SK-N-SH (cell line): ENCODE measurements at regions not wholly inside any gene's neighbourhood (a gene's known extent, or its start where the extent isn't known, plus 50 kb on each side); places are given as distances from the start of the nearest gene placed in this dataset.

Experiments
- CTCF ChIA-PET: fragments of 300-600, 350-600 bp; formaldehyde crosslinking; extraction: SDS; loops from one replicate; lab custom pipeline; 2021; lab: Yijun Ruan, JAX
- POLR2A ChIA-PET: fragments of 350-600 bp; sonication (Branson Sonifier 250); formaldehyde crosslinking; extraction: SDS; loops from one replicate; lab custom pipeline; 2020; ENCODE audit warnings: antibody characterized with exemption, inconsistent platforms; lab: Yijun Ruan, JAX
- DNase-seq: peaks from one replicate; pipeline ENCODE4 v3.0.0; 2012
- H2AFZ ChIP-seq: fragments of 200-600 bp; sonication (generic); 2 replicates; pipeline ENCODE4 v1.8.1; 2016; ENCODE audit warnings: antibody characterized with exemption, mild to moderate bottlenecking, low read depth
- H3F3A ChIP-seq: fragments of 200-600 bp; sonication (generic); replicated peaks from 2 replicates; pipeline ENCODE3; 2016; ENCODE audit warnings: antibody characterized with exemption, mild to moderate bottlenecking; ENCODE audit not compliant: insufficient read depth
- H3K27ac ChIP-seq, 2 experiments: fragments of 200-500 bp in 1 of 2; fragments of 200-600 bp in 1 of 2; sonication (Bioruptor generic) in 1 of 2; sonication (generic), shearing (Covaris generic) in 1 of 2; 2 replicates each; pipeline versions ENCODE4 v1.5.1 to v1.6.1; 2014 to 2016; ENCODE audit warnings: low read depth in 2 of 2, inconsistent platforms in 1 of 2, low read length in 1 of 2, mild to moderate bottlenecking in 1 of 2, mixed read lengths in 1 of 2
- H3K27me3 ChIP-seq: fragments of 200-600 bp; sonication (generic), shearing (Covaris generic); 2 replicates; pipeline ENCODE4 v1.6.1; 2016; ENCODE audit warnings: mixed run types; ENCODE audit not compliant: insufficient read depth
- H3K36me3 ChIP-seq, 2 experiments: fragments of 200-500 bp in 1 of 2; fragments of 200-600 bp in 1 of 2; sonication (Bioruptor generic) in 1 of 2; sonication (generic) in 1 of 2; replicated peaks in 1 of 2; 2 replicates each; pipeline versions ENCODE3 to v1.5.1; 2014 to 2016; ENCODE audit warnings: low read length in 1 of 2, mild to moderate bottlenecking in 1 of 2; ENCODE audit not compliant: insufficient read depth in 2 of 2, control insufficient read depth in 1 of 2
- H3K4me1 ChIP-seq, 2 experiments: fragments of 200-500 bp in 1 of 2; fragments of 200-600 bp in 1 of 2; sonication (Bioruptor generic) in 1 of 2; sonication (generic), shearing (Covaris generic) in 1 of 2; 2 replicates each; pipeline versions ENCODE4 v1.5.1 to v1.6.1; 2014 to 2016; ENCODE audit warnings: low read depth in 1 of 2, low read length in 1 of 2, mixed run types in 1 of 2; ENCODE audit not compliant: insufficient read depth in 2 of 2, control insufficient read depth in 1 of 2
- H3K4me2 ChIP-seq: fragments of 200-600 bp; sonication (generic), shearing (Covaris generic); 2 replicates; pipeline ENCODE4 v1.6.1; 2017; ENCODE audit warnings: mixed run types
- H3K4me3 ChIP-seq, 2 experiments: fragments of 200-500 bp in 1 of 2; fragments of 200-600 bp in 1 of 2; sonication (Bioruptor generic) in 1 of 2; sonication (generic), shearing (Covaris generic) in 1 of 2; 2 replicates each; pipeline versions ENCODE4 v1.5.1 to v1.8.1; 2014 to 2016; ENCODE audit warnings: low read depth in 2 of 2, inconsistent platforms in 1 of 2, low read length in 1 of 2, mild to moderate bottlenecking in 1 of 2, mixed read lengths in 1 of 2, moderate library complexity in 1 of 2
- H3K79me2 ChIP-seq: fragments of 200-600 bp; sonication (generic); 2 replicates; pipeline ENCODE4 v1.8.1; 2017; ENCODE audit warnings: mild to moderate bottlenecking; ENCODE audit not compliant: insufficient read depth
- H3K9ac ChIP-seq: fragments of 200-600 bp; sonication (generic); 2 replicates; pipeline ENCODE4 v1.6.1; 2017; ENCODE audit warnings: mixed run types
- H3K9me2 ChIP-seq: fragments of 200-600 bp; sonication (generic); 2 replicates; pipeline ENCODE4 v1.6.1; 2017; ENCODE audit warnings: mixed run types
- H3K9me3 ChIP-seq: fragments of 200-600 bp; sonication (generic); 2 replicates; pipeline ENCODE4 v1.6.1; 2017; ENCODE audit warnings: mixed run types, mild to moderate bottlenecking, moderate library complexity
- H4K20me1 ChIP-seq: fragments of 200-600 bp; sonication (generic); 2 replicates; pipeline ENCODE4 v1.6.1; 2017; ENCODE audit warnings: mild to moderate bottlenecking, mixed run types; ENCODE audit not compliant: insufficient read depth
- CHD2 ChIP-seq: fragments of 150-350 bp; IDR thresholded peaks from 2 replicates; pipeline ENCODE4 v1.6.1; 2018; ENCODE audit warnings: low read length; ENCODE audit not compliant: partially characterized antibody
- CTCF ChIP-seq: fragments of 200-600 bp; sonication (generic); IDR thresholded peaks from 2 replicates; pipeline ENCODE4 v1.6.1; 2017; ENCODE audit warnings: antibody characterized with exemption, mild to moderate bottlenecking, moderate library complexity
- ELF1 ChIP-seq: IDR thresholded peaks from 2 replicates; pipeline ENCODE4 v1.4.0; 2012
- EP300 ChIP-seq, 2 experiments: IDR thresholded peaks; 2 replicates each; pipeline versions ENCODE4 v1.4.0 to v1.6.1; 2012; ENCODE audit warnings: borderline replicate concordance in 1 of 2, low read depth in 1 of 2, low read length in 1 of 2
- GABPA ChIP-seq: IDR thresholded peaks from 2 replicates; pipeline ENCODE4 v1.4.0; 2012; ENCODE audit warnings: low read depth, mild to moderate bottlenecking
- IRF3 ChIP-seq: fragments of 150-350 bp; IDR thresholded peaks from 2 replicates; pipeline ENCODE4 v1.6.1; 2016; ENCODE audit warnings: mild to moderate bottlenecking, low read depth, low read length
- PBX3 ChIP-seq: IDR thresholded peaks from 2 replicates; pipeline ENCODE4; 2012
- POLR2AphosphoS5 ChIP-seq: IDR thresholded peaks from 2 replicates; pipeline ENCODE4 v1.6.1; 2012; ENCODE audit warnings: low read depth, low read length
- RCOR1 ChIP-seq: fragments of 150-350 bp; IDR thresholded peaks from 2 replicates; pipeline ENCODE4 v1.6.1; 2017; ENCODE audit warnings: antibody characterized with exemption, low read length
- REST ChIP-seq: IDR thresholded peaks from 2 replicates; pipeline ENCODE4 v1.6.1; 2012; ENCODE audit warnings: mild to moderate bottlenecking, low read depth, low read length, moderate library complexity
- RFX5 ChIP-seq: IDR thresholded peaks from 2 replicates; pipeline ENCODE4 v1.6.1; 2012; ENCODE audit warnings: mild to moderate bottlenecking, improper control_type of control experiment, low read length
- SIN3A ChIP-seq: IDR thresholded peaks from 2 replicates; pipeline ENCODE4 v1.6.1; 2012; ENCODE audit warnings: low read depth, mild to moderate bottlenecking, low read length, moderate library complexity, borderline replicate concordance
- TAF1 ChIP-seq: IDR thresholded peaks from 2 replicates; pipeline ENCODE4 v1.6.1; 2012; ENCODE audit warnings: low read depth, mild to moderate bottlenecking, low read length, moderate library complexity, borderline replicate concordance
- TEAD4 ChIP-seq: IDR thresholded peaks from 2 replicates; pipeline ENCODE4 v1.4.0; 2012; ENCODE audit warnings: mild to moderate bottlenecking, borderline replicate concordance; ENCODE audit not compliant: insufficient read depth
- ZBTB33 ChIP-seq: IDR thresholded peaks from 2 replicates; pipeline ENCODE4 v1.4.0; 2012; ENCODE audit warnings: low read depth, borderline replicate concordance
- WGBS: methylation state at CpG from one replicate; pipeline ENCODE4 v1.1.6; 2017; ENCODE audit warnings: low lambda C conversion rate; 5-methylcytosine and 5-hydroxymethylcytosine counted together

- TF ChIP-seq REST (no peak), IRF3 (no peak), POLR2AphosphoS5 (no peak), RCOR1 (no peak), TAF1 (no peak), ZBTB33 (no peak), GABPA (no peak), SIN3A (no peak), EP300 (IDR thresholded peaks at IDR 0.05; ENCODE audit: borderline replicate concordance in 1 of 2, low read depth in 1 of 2, low read length in 1 of 2) (no peak), RFX5 (no peak), TEAD4 (no peak)
Observed at GRCh38 chr6:164690241-164690640, 619.2 kb downstream of the C6orf118 start (continued).

- CTCF ChIA-PET: no interaction called here
Observed at GRCh38 chr6:164665328-164665727, 644.1 kb downstream of the C6orf118 start.

More at GRCh38 chr6:164665328-164665727, 644.1 kb downstream of the C6orf118 start:
- H3K4me3 ChIP-seq: no peak overlapping the region
- POLR2A ChIA-PET: no interaction called here
- no peaks in the 10 kb centered on the region for H4K20me1 ChIP-seq
- no peak overlapping the region for H3K27ac ChIP-seq
- no peak overlapping the region for H3K4me2 ChIP-seq
- no peak for DNase-seq
- H3K36me3 ChIP-seq: no peaks in the 10 kb centered on the region
- no peaks in the 10 kb centered on the region for H3K27me3 ChIP-seq
- no peaks in the 10 kb centered on the region for H3K9me3 ChIP-seq
- H3K9me2 ChIP-seq: no peaks in the 10 kb centered on the region
- no peaks in the 10 kb centered on the region for H3K79me2 ChIP-seq
- no peaks in the 10 kb centered on the region for H3F3A ChIP-seq
- no peaks in the 10 kb centered on the region for H3K4me1 ChIP-seq
- no peak overlapping the region for H2AFZ ChIP-seq
- H3K9ac ChIP-seq: no peak overlapping the region
- WGBS: 15% methylated on average over 6 of the region's 6 CpGs
- TF ChIP-seq CHD2 (no peak), RCOR1 (no peak), PBX3 (no peak), CTCF (no peak), ELF1 (no peak)
